SJSA1 (cell line): ENCODE measurements at regions not wholly inside any gene's neighbourhood (a gene's known extent, or its start where the extent isn't known, plus 50 kb on each side); places are given as distances from the start of the nearest gene placed in this dataset.
"Not testable (repeated sequence)": the region's sequence is repeated elsewhere in the genome, so short reads cannot be mapped to it uniquely, and the experiment has no call there.

ENCODE experiments used
- DNase-seq, 2 experiments: peaks; one replicate each; pipeline ENCODE4 v3.0.0-alpha.2; 2015 to 2020; ENCODE audit warnings: low spot score in 2 of 2, low read depth in 1 of 2
- H3K27ac ChIP-seq: fragments of 250-450 bp; sonication (Bioruptor Pico); 2 replicates; pipeline ENCODE4 v1.5.1; 2020; ENCODE audit warnings: mild to moderate bottlenecking, moderate library complexity
- H3K27me3 ChIP-seq: fragments of 250-450 bp; sonication (Bioruptor Pico); replicated peaks from 2 replicates; pipeline ENCODE4 v1.5.1; 2020; ENCODE audit warnings: mild to moderate bottlenecking, moderate library complexity
- H3K36me3 ChIP-seq: fragments of 250-450 bp; sonication (Bioruptor Pico); 2 replicates; pipeline ENCODE4 v1.5.1; 2020; ENCODE audit warnings: mild to moderate bottlenecking
- H3K4me1 ChIP-seq: fragments of 250-450 bp; sonication (Bioruptor Pico); replicated peaks from 2 replicates; pipeline ENCODE4 v1.6.1; 2021; ENCODE audit warnings: mild to moderate bottlenecking
- H3K4me3 ChIP-seq: fragments of 250-450 bp; sonication (Bioruptor Pico); 2 replicates; pipeline ENCODE4 v1.5.1; 2020; ENCODE audit warnings: mild to moderate bottlenecking
- H3K9me3 ChIP-seq: fragments of 250-450 bp; sonication (Bioruptor Pico); replicated peaks from 2 replicates; pipeline ENCODE4 v1.5.1; 2020; ENCODE audit warnings: mild to moderate bottlenecking

DNA sequence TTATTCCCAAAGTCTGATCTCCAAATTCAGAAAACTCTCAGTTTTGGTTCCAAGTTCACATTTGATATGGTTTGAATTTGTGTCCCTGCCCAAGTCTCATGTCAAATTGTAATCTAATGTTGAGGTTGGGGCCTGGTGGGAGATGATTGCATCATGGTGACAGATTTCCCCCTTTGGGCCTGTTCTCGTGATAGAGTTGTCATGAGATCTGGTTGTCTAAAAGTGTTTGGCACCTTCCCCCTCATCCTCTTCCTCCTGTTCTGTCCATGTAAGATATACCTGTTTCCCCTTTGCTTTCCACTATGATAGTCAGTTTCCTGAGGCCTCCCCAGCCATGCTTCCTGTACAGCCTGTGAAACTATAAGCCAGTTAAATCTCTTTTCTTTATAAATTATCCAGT, 138.6 kb downstream of the ARL4A start:
- DNase-seq = no peak
- Histone ChIP-seq H3K4me1 (no peaks in the 10 kb centered on the region), H3K27me3 (no peaks in the 10 kb centered on the region), H3K27ac (no peak overlapping the region), H3K36me3 (no peaks in the 10 kb centered on the region), H3K9me3 (no peaks in the 10 kb centered on the region), H3K4me3 (no peak overlapping the region)

- no peak overlapping the region for H3K27ac ChIP-seq
- DNase-seq = no peak
- no peaks in the 10 kb centered on the region for H3K36me3 ChIP-seq
- H3K4me3 ChIP-seq = no peak overlapping the region
- H3K27me3 ChIP-seq = no peaks in the 10 kb centered on the region
- no peaks in the 10 kb centered on the region for H3K4me1 ChIP-seq
- no peaks in the 10 kb centered on the region for H3K9me3 ChIP-seq
These were observed 139.9 kb downstream of the ARL4A start for GRCh38 chr7:12827219-12827821.

DNA sequence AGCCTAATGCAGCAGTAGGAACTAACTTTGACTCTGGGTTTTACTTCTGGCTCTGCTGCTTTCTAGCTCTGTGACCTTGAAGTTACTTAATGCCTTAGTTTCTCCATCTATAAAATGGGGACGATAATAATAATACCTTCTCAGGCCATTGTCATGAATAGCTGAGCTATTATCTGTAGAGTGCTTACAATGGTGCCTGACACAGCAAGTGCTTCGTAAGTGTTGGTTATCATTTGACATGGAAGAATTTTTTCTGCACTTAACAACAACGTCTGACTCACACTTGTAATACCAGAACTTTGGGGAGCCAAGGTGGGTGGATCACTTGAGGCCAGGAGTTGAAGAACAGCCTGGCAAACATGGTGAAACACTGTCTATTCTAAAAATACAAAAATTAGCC, 140.5 kb downstream of the ARL4A start:
- H3K4me3 ChIP-seq = no peak overlapping the region
- no peaks in the 10 kb centered on the region for H3K4me1 ChIP-seq
- no peaks in the 10 kb centered on the region for H3K27me3 ChIP-seq
- no peak overlapping the region for H3K27ac ChIP-seq
- H3K9me3 ChIP-seq = no peaks in the 10 kb centered on the region
- no peak for DNase-seq
- no peaks in the 10 kb centered on the region for H3K36me3 ChIP-seq

- Histone ChIP-seq H3K9me3 (no peaks in the 10 kb centered on the region), H3K27me3 (no peaks in the 10 kb centered on the region), H3K4me1 (no peaks in the 10 kb centered on the region), H3K27ac (no peak overlapping the region), H3K36me3 (no peaks in the 10 kb centered on the region), H3K4me3 (no peak overlapping the region)
- DNase-seq = no peak
These were observed 143.6 kb downstream of the ARL4A start for GRCh38 chr7:12831024-12831423.

GRCh38 chr7:12833829-12834228, 146.4 kb downstream of the ARL4A start:
- no peak overlapping the region for H3K27ac ChIP-seq
- H3K27me3 ChIP-seq = no peaks in the 10 kb centered on the region
- no peak for DNase-seq
- no peaks in the 10 kb centered on the region for H3K36me3 ChIP-seq
- H3K9me3 ChIP-seq = no peaks in the 10 kb centered on the region
- no peak overlapping the region for H3K4me3 ChIP-seq
- H3K4me1 ChIP-seq = no peaks in the 10 kb centered on the region

DNA sequence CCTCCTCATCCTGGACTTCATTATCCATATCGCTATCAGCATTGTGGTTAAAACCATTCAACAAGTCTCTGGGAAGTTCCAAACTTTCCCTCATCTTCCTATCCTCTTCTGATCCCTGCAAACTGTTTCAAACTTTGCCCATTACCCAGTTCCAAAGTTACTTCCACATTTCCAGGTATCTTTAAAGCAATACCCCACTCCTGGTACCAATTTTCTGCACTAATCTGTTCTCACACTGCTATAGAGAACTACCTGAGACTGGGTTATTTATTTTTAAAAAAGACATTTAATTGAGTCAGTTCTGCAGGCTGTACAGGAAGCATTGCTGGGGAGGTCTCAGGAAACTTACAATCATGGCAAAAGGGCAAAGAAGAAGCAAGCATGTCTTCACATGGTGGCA, 147.3 kb downstream of the ARL4A start:
- H3K36me3 ChIP-seq = no peaks in the 10 kb centered on the region
- DNase-seq = no peak
- H3K4me3 ChIP-seq = no peak overlapping the region
- H3K27me3 ChIP-seq = no peaks in the 10 kb centered on the region
- no peaks in the 10 kb centered on the region for H3K9me3 ChIP-seq
- no peaks in the 10 kb centered on the region for H3K4me1 ChIP-seq
- no peak overlapping the region for H3K27ac ChIP-seq

GRCh38 chr7:12839508-12840153, 152.2 kb downstream of the ARL4A start:
- Histone ChIP-seq H3K36me3 (no peaks in the 10 kb centered on the region), H3K27ac (no peak overlapping the region), H3K4me3 (no peak overlapping the region), H3K4me1 (no peaks in the 10 kb centered on the region), H3K9me3 (no peaks in the 10 kb centered on the region), H3K27me3 (no peaks in the 10 kb centered on the region)
- no peak for DNase-seq

- not testable (repeated sequence) for DNase-seq, H3K27ac ChIP-seq, H3K27me3 ChIP-seq, H3K4me1 ChIP-seq, H3K36me3 ChIP-seq, H3K9me3 ChIP-seq, H3K4me3 ChIP-seq
These were observed 157.3 kb downstream of the ARL4A start for GRCh38 chr7:12844732-12845131.

DNA sequence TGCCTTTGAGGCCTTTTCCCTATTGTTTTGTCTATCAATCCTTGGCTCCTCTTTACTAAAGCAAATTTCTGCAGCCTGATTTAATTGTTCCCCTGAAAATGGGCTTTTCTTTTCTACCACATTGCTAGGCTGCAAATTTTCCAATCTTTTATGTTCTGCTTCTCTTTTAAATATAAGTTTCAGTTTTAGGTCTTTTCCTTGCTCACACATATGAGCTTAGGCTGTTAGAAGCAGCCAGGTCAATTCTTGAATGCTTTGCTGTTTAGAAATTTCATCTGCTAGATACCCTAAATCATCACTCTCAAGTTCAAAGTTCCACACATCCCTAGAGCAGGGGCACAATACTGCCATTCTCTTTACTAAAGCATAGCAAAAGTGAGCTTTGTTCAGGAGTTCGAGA, 159.6 kb downstream of the ARL4A start:
- DNase-seq = no peak
- Histone ChIP-seq H3K9me3 (no peaks in the 10 kb centered on the region), H3K4me3 (no peak overlapping the region), H3K36me3 (no peaks in the 10 kb centered on the region), H3K27ac (no peak overlapping the region), H3K27me3 (no peaks in the 10 kb centered on the region), H3K4me1 (no peaks in the 10 kb centered on the region)

GRCh38 chr7:12851142-12851541, 163.7 kb downstream of the ARL4A start:
- H3K4me3 ChIP-seq = no peak overlapping the region

GRCh38 chr7:12851841-12852240, 164.4 kb downstream of the ARL4A start:
- Histone ChIP-seq H3K9me3 (no peaks in the 10 kb centered on the region), H3K36me3 (no peaks in the 10 kb centered on the region), H3K27ac (no peak overlapping the region), H3K27me3 (no peaks in the 10 kb centered on the region), H3K4me3 (no peak overlapping the region), H3K4me1 (no peaks in the 10 kb centered on the region)
- DNase-seq = no peak

More at GRCh38 chr7:12851142-12851541, 163.7 kb downstream of the ARL4A start:
- DNase-seq = no peak
- H3K4me1 ChIP-seq = no peaks in the 10 kb centered on the region
- H3K27ac ChIP-seq = no peak overlapping the region
- H3K27me3 ChIP-seq = no peaks in the 10 kb centered on the region
- no peaks in the 10 kb centered on the region for H3K36me3 ChIP-seq
- no peaks in the 10 kb centered on the region for H3K9me3 ChIP-seq

GRCh38 chr7:12855036-12855435, 167.6 kb downstream of the ARL4A start:
- H3K36me3 ChIP-seq = no peaks in the 10 kb centered on the region
- no peaks in the 10 kb centered on the region for H3K9me3 ChIP-seq
- H3K4me3 ChIP-seq = no peak overlapping the region
- DNase-seq = no peak
- no peak overlapping the region for H3K27ac ChIP-seq
- no peaks in the 10 kb centered on the region for H3K4me1 ChIP-seq
- no peaks in the 10 kb centered on the region for H3K27me3 ChIP-seq

DNA sequence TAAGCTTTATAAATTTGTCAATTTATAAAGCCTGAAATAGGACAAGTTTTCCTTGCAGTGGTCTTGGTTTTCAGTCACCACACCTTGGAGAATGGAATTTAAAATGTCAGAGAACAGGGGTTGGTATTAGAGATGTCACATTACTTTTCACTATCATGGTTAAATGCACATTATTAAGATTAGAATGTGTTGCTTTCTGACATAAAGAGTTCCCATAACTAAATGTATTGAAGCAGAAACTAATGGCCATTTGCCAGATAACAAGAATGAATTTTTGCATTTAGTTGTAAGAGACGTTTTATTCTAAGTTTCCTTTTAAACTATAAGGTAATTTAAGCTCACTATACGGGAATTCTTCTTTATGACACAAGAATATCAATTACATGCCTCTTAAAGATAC, 172.3 kb downstream of the ARL4A start:
- Histone ChIP-seq H3K9me3 (no peaks in the 10 kb centered on the region), H3K4me1 (no peaks in the 10 kb centered on the region), H3K27ac (no peak overlapping the region), H3K4me3 (no peak overlapping the region), H3K36me3 (no peaks in the 10 kb centered on the region), H3K27me3 (no peaks in the 10 kb centered on the region)
- no peak for DNase-seq

DNA sequence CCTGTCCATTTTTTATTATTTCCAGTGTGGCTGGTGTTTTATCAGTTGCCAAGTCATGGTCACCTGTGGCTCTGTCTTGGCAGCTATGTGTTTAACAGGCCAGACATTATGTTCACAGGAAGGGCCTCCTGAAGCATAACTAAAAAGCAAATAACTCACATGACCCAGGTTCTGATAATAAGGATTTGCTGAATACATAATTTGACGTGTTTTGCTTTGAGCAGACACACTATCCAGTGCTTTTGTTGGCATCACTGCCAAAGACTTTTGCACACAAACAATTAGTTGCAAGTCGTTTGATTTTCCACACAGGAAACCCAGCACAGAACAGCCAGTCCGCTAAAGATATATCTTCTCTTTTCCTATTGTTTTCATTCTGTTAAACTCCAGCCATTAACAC, 173.6 kb downstream of the ARL4A start:
- Histone ChIP-seq H3K4me1 (no peaks in the 10 kb centered on the region), H3K9me3 (no peaks in the 10 kb centered on the region), H3K36me3 (no peaks in the 10 kb centered on the region), H3K27ac (no peak overlapping the region), H3K27me3 (no peaks in the 10 kb centered on the region), H3K4me3 (no peak overlapping the region)
- DNase-seq = no peak

DNA sequence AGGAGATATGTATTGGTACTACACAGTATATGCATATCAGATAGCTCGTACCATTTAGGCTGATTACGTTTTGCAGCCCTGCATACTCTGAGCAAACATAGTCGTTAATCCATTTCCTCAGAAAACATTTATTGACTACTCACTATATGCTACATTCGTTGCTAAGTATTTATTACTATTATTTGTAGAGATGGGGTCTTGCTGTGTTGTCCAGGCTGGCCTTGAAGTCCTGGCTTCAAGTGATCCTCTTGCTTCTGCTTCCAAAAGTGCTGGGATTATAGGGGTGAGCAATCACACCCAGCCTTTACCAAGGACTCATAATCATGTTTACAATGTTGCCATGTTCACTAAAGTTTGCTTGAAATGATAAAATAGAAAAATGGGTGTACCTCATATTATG, 174.7 kb downstream of the ARL4A start:
- DNase-seq = no peak
- Histone ChIP-seq H3K27ac (no peak overlapping the region), H3K4me1 (no peaks in the 10 kb centered on the region), H3K27me3 (no peaks in the 10 kb centered on the region), H3K9me3 (no peaks in the 10 kb centered on the region), H3K36me3 (no peaks in the 10 kb centered on the region), H3K4me3 (no peak overlapping the region)
